Testis (tissue), 2 donors: ENCODE measurements at regions not wholly inside any gene's neighbourhood (a gene's known extent, or its start where the extent isn't known, plus 50 kb on each side); places are given as distances from the start of the nearest gene placed in this dataset.

Source experiments
- CTCF ChIP-seq, 3 experiments: fragments of 450-650 bp in 2 of 3; fragments of 200-600 bp in 1 of 3; sonication (generic) in 1 of 3; IDR thresholded peaks; one replicate each; pipeline ENCODE4 v1.5.1; 2016 to 2019; ENCODE audit warnings: antibody characterized with exemption in 3 of 3, mild to moderate bottlenecking in 2 of 3, moderate library complexity in 1 of 3
- POLR2A ChIP-seq: fragments of 450-650 bp; IDR thresholded peaks from one replicate; pipeline ENCODE4 v1.6.1; 2017; ENCODE audit warnings: antibody characterized with exemption, mild to moderate bottlenecking, moderate library complexity

- TF ChIP-seq CTCF (IDR thresholded peaks at IDR 0.05) (no peak), POLR2A (no peak)
Observed at GRCh38 chr2:62296832-62297623, 101.1 kb downstream of the B3GNT2 start.
